ENCODE measurements at regions not wholly inside any gene's neighbourhood (a gene's known extent, or its start where the extent isn't known, plus 50 kb on each side); places are given as distances from the start of the nearest gene placed in this dataset.

DNA sequence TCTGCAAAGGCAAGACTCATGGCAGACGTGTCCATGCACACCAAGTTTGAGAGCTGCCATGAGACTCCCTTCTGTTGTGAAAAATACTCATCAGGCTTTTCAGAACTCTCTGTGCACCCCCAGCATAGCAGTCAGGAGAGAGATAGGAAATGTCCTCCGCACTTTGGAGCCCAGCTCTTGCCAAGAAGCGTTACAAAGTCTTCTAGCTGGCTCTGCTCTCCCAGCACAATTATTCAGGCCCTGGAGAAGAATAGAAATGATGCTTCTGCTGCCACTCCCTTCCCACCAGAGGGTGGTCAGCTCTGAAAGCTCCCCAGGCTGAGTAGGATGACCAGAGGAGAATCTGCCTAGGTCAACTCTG lies 594.4 kb upstream of the ID2 start:
- TF ChIP-seq, protein P1, sequence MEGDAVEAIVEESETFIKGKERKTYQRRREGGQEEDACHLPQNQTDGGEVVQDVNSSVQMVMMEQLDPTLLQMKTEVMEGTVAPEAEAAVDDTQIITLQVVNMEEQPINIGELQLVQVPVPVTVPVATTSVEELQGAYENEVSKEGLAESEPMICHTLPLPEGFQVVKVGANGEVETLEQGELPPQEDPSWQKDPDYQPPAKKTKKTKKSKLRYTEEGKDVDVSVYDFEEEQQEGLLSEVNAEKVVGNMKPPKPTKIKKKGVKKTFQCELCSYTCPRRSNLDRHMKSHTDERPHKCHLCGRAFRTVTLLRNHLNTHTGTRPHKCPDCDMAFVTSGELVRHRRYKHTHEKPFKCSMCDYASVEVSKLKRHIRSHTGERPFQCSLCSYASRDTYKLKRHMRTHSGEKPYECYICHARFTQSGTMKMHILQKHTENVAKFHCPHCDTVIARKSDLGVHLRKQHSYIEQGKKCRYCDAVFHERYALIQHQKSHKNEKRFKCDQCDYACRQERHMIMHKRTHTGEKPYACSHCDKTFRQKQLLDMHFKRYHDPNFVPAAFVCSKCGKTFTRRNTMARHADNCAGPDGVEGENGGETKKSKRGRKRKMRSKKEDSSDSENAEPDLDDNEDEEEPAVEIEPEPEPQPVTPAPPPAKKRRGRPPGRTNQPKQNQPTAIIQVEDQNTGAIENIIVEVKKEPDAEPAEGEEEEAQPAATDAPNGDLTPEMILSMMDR (IDR thresholded peaks at IDR 0.05; ENCODE audit: low read depth, low read length, missing input control) = no peak
- TF ChIP-seq YY1 (IDR thresholded peaks at IDR 0.05) = no peak
- TF ChIP-seq, protein P2, sequence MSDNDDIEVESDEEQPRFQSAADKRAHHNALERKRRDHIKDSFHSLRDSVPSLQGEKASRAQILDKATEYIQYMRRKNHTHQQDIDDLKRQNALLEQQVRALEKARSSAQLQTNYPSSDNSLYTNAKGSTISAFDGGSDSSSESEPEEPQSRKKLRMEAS (IDR thresholded peaks at IDR 0.05) = no peak
- no peak for TF ChIP-seq SP1 (IDR thresholded peaks at IDR 0.05)
- TF ChIP-seq, protein P3, sequence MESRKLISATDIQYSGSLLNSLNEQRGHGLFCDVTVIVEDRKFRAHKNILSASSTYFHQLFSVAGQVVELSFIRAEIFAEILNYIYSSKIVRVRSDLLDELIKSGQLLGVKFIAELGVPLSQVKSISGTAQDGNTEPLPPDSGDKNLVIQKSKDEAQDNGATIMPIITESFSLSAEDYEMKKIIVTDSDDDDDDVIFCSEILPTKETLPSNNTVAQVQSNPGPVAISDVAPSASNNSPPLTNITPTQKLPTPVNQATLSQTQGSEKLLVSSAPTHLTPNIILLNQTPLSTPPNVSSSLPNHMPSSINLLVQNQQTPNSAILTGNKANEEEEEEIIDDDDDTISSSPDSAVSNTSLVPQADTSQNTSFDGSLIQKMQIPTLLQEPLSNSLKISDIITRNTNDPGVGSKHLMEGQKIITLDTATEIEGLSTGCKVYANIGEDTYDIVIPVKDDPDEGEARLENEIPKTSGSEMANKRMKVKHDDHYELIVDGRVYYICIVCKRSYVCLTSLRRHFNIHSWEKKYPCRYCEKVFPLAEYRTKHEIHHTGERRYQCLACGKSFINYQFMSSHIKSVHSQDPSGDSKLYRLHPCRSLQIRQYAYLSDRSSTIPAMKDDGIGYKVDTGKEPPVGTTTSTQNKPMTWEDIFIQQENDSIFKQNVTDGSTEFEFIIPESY (IDR thresholded peaks at IDR 0.05) = no peak
- TF ChIP-seq, protein P4, sequence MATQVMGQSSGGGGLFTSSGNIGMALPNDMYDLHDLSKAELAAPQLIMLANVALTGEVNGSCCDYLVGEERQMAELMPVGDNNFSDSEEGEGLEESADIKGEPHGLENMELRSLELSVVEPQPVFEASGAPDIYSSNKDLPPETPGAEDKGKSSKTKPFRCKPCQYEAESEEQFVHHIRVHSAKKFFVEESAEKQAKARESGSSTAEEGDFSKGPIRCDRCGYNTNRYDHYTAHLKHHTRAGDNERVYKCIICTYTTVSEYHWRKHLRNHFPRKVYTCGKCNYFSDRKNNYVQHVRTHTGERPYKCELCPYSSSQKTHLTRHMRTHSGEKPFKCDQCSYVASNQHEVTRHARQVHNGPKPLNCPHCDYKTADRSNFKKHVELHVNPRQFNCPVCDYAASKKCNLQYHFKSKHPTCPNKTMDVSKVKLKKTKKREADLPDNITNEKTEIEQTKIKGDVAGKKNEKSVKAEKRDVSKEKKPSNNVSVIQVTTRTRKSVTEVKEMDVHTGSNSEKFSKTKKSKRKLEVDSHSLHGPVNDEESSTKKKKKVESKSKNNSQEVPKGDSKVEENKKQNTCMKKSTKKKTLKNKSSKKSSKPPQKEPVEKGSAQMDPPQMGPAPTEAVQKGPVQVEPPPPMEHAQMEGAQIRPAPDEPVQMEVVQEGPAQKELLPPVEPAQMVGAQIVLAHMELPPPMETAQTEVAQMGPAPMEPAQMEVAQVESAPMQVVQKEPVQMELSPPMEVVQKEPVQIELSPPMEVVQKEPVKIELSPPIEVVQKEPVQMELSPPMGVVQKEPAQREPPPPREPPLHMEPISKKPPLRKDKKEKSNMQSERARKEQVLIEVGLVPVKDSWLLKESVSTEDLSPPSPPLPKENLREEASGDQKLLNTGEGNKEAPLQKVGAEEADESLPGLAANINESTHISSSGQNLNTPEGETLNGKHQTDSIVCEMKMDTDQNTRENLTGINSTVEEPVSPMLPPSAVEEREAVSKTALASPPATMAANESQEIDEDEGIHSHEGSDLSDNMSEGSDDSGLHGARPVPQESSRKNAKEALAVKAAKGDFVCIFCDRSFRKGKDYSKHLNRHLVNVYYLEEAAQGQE (IDR thresholded peaks at IDR 0.05) = no peak
- no peak for TF ChIP-seq EGR1 (IDR thresholded peaks at IDR 0.05; ENCODE audit: low read depth in 2 of 2)
- no peak for TF ChIP-seq GABPA (IDR thresholded peaks at IDR 0.05 in 1 of 2, conservative IDR thresholded peaks at IDR 0.05 in 1 of 2)
- no peak for TF ChIP-seq JUND (IDR thresholded peaks at IDR 0.05)
- TF ChIP-seq, protein P5, sequence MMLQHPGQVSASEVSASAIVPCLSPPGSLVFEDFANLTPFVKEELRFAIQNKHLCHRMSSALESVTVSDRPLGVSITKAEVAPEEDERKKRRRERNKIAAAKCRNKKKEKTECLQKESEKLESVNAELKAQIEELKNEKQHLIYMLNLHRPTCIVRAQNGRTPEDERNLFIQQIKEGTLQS (IDR thresholded peaks at IDR 0.05) = no peak
- no peak for TF ChIP-seq RXRA (IDR thresholded peaks at IDR 0.05)
- no peak for TF ChIP-seq TAF1 (conservative IDR thresholded peaks at IDR 0.05)
